B cell (primary cell): ENCODE measurements at regions not wholly inside any gene's neighbourhood (a gene's known extent, or its start where the extent isn't known, plus 50 kb on each side); places are given as distances from the start of the nearest gene placed in this dataset.

ENCODE experiments used
- ATAC-seq: fragments of 200-7000 bp; cut with Tn5 transposase; one replicate; pipeline ENCODE4 v1.10.0; 2021; ENCODE audit warnings: low read depth, mild to moderate bottlenecking, moderate number of reproducible peaks, moderate library complexity
- CTCF ChIA-PET: fragments of 350-600 bp; sonication (Branson Sonifier 250); formaldehyde crosslinking; loops from one replicate; lab custom pipeline; 2021; ENCODE audit warnings: antibody characterized with exemption, inconsistent platforms; lab: Charles Lee
- POLR2A ChIA-PET: fragments of 350-600 bp; sonication (Branson Sonifier 250); formaldehyde crosslinking; loops from one replicate; lab custom pipeline; 2021; ENCODE audit warnings: antibody characterized with exemption; lab: Charles Lee
- DNase-seq: peaks from one replicate; pipeline ENCODE4 v3.0.0; 2013
- H2AFZ ChIP-seq: 2 replicates; pipeline ENCODE4 v1.6.1; 2012; ENCODE audit warnings: mild to moderate bottlenecking, low read depth, low read length; ENCODE audit not compliant: insufficient read depth, poor library complexity, severe bottlenecking
- H3K27ac ChIP-seq, 2 donors: 1 replicate in 1 of 2; 2 replicates in 1 of 2; pipeline ENCODE4 v1.5.1; 2012 to 2013; ENCODE audit warnings: low read length in 2 of 2, mild to moderate bottlenecking in 2 of 2, moderate library complexity in 1 of 2
- H3K27me3 ChIP-seq, 4 experiments: fragments of 200-600 bp in 1 of 4; sonication (generic) in 1 of 4; replicated peaks in 1 of 4; 1 replicate in 2 of 4; 2 replicates in 2 of 4; pipeline versions ENCODE4 v1.6.1 to v1.7.0; 2013 to 2016; ENCODE audit warnings: low read length in 3 of 4, mild to moderate bottlenecking in 2 of 4, mixed read lengths in 1 of 4, moderate library complexity in 1 of 4; ENCODE audit not compliant: insufficient read depth in 4 of 4, control insufficient read depth in 3 of 4; ENCODE audit errors: control extremely low read depth in 1 of 4
- H3K36me3 ChIP-seq, 2 experiments: replicated peaks in 1 of 2; 1 replicate in 1 of 2; 2 replicates in 1 of 2; pipeline versions ENCODE4 v1.6.1 to v1.7.1; 2013; ENCODE audit warnings: low read length in 1 of 2; ENCODE audit not compliant: insufficient read depth in 2 of 2, control insufficient read depth in 1 of 2; ENCODE audit errors: control extremely low read depth in 1 of 2, extremely low read depth in 1 of 2
- H3K4me1 ChIP-seq, 2 donors: fragments of 200-600 bp in 1 of 2; sonication (generic) in 1 of 2; 1 replicate in 1 of 2; 2 replicates in 1 of 2; pipeline versions ENCODE4 v1.5.1 to v1.6.1; 2013 to 2017; ENCODE audit warnings: low read length in 2 of 2; ENCODE audit not compliant: control insufficient read depth in 2 of 2, insufficient read depth in 2 of 2
- H3K4me2 ChIP-seq: replicated peaks from 2 replicates; pipeline ENCODE3; 2012; ENCODE audit warnings: mild to moderate bottlenecking, low read depth, low read length; ENCODE audit not compliant: poor library complexity, severe bottlenecking
- H3K4me3 ChIP-seq, 5 experiments: fragments of 200-600 bp in 1 of 5; sonication (generic) in 1 of 5; 1 replicate in 3 of 5; 2 replicates in 2 of 5; pipeline versions ENCODE4 v1.5.1 to v1.7.0; 2011 to 2016; ENCODE audit warnings: low read length in 4 of 5, mild to moderate bottlenecking in 4 of 5, low read depth in 2 of 5, control low read depth in 1 of 5, moderate library complexity in 1 of 5; ENCODE audit not compliant: insufficient read depth in 1 of 5; ENCODE audit errors: control extremely low read depth in 1 of 5, extremely low read depth in 1 of 5
- H3K79me2 ChIP-seq: fragments of 200-600 bp; sonication (generic); one replicate; pipeline ENCODE4 v1.6.0; 2016; ENCODE audit warnings: low read length; ENCODE audit not compliant: control insufficient read depth, insufficient read depth
- H3K9ac ChIP-seq: fragments of 200-600 bp; sonication (generic); 2 replicates; pipeline ENCODE4 v1.6.1; 2017; ENCODE audit warnings: mild to moderate bottlenecking, low read length, moderate library complexity
- H3K9me3 ChIP-seq, 3 donors: one replicate each; pipeline versions ENCODE4 v1.6.1 to v1.7.1; 2013; ENCODE audit warnings: low read length in 2 of 3; ENCODE audit not compliant: control insufficient read depth in 2 of 3, insufficient read depth in 1 of 3; ENCODE audit errors: control extremely low read depth in 1 of 3
- H4K20me1 ChIP-seq: 2 replicates; pipeline ENCODE4 v1.6.0; 2012; ENCODE audit warnings: mild to moderate bottlenecking, low read length; ENCODE audit not compliant: insufficient read depth, control insufficient read depth, poor library complexity, severe bottlenecking
- H3K27ac Mint-ChIP-seq: one replicate; pipeline ENCODE4 v1.8.0; 2021; ENCODE audit warnings: mixed read lengths
- H3K27me3 Mint-ChIP-seq: one replicate; pipeline ENCODE4 v1.8.0; 2021; ENCODE audit warnings: mixed read lengths
- H3K4me1 Mint-ChIP-seq: one replicate; pipeline ENCODE4 v1.8.0; 2021; ENCODE audit warnings: mixed read lengths
- H3K4me3 Mint-ChIP-seq: one replicate; pipeline ENCODE4 v1.8.0; 2021; ENCODE audit warnings: mixed read lengths
- H3K9me3 Mint-ChIP-seq: one replicate; pipeline ENCODE4 v1.8.0; 2022; ENCODE audit warnings: mixed read lengths; ENCODE audit not compliant: insufficient read depth
- EZH2 ChIP-seq: IDR thresholded peaks from 2 replicates; pipeline ENCODE4 v1.6.1; 2012; ENCODE audit warnings: borderline replicate concordance, low read depth, mild to moderate bottlenecking, moderate library complexity, low read length; ENCODE audit not compliant: insufficient read depth, poor library complexity, severe bottlenecking
- WGBS: methylation state at CpG from one replicate; pipeline ENCODE4 v1.1.5; 2013; ENCODE audit warnings: missing lambda C conversion rate; ENCODE audit not compliant: insufficient coverage; 5-methylcytosine and 5-hydroxymethylcytosine counted together
- intact Hi-C: fragments of 100-400 bp; cut with micrococcal nuclease; formaldehyde crosslinking; loops from one replicate; pipeline ENCODE4 v1.10.0; 2022
- TF ChIP-seq, protein P1 (sequence below): fragments of 200-600 bp; IDR thresholded peaks from one replicate; pipeline ENCODE4 v1.8.0; 2022; ENCODE audit warnings: antibody characterized with exemption, mild to moderate bottlenecking

DNA sequence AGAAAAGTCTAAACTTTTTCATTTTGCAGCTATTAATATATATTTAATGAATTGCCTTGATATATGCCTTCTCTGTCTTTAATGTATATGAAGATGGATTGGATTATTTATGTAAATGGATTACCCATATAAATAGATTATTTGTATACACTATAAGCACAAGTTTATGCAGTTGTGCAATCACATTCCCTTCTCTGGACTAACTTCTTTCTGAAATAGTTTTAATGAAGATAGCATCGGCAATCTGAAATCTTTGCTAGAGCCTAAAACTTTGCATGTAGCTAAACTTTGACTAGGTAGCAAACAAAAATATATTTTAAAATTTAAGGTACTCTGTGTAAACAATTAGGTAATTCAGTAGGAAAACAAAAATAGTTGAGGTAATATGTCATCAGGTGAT is 127.8 kb downstream of the PCDH7 start:
- H3K27me3 Mint-ChIP-seq = no peaks in the 10 kb centered on the region
- H3K4me1 Mint-ChIP-seq = no peaks in the 10 kb centered on the region
- H3K27ac ChIP-seq = no peak overlapping the region
- no peaks in the 10 kb centered on the region for H3K79me2 ChIP-seq
- no peak overlapping the region for H3K27ac Mint-ChIP-seq
- H4K20me1 ChIP-seq = no peaks in the 10 kb centered on the region
- no peaks in the 10 kb centered on the region for H3K27me3 ChIP-seq
- ATAC-seq = no peak
- no peak for DNase-seq
- H3K9ac ChIP-seq = no peak overlapping the region
- ChIA-PET POLR2A (no interaction called here), CTCF (no interaction called here)
- TF ChIP-seq, protein P1, sequence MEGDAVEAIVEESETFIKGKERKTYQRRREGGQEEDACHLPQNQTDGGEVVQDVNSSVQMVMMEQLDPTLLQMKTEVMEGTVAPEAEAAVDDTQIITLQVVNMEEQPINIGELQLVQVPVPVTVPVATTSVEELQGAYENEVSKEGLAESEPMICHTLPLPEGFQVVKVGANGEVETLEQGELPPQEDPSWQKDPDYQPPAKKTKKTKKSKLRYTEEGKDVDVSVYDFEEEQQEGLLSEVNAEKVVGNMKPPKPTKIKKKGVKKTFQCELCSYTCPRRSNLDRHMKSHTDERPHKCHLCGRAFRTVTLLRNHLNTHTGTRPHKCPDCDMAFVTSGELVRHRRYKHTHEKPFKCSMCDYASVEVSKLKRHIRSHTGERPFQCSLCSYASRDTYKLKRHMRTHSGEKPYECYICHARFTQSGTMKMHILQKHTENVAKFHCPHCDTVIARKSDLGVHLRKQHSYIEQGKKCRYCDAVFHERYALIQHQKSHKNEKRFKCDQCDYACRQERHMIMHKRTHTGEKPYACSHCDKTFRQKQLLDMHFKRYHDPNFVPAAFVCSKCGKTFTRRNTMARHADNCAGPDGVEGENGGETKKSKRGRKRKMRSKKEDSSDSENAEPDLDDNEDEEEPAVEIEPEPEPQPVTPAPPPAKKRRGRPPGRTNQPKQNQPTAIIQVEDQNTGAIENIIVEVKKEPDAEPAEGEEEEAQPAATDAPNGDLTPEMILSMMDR = no peak
- TF ChIP-seq EZH2 = no peak
- no CpG with 5 or more reads among the region's 1 CpG for WGBS
- H3K4me2 ChIP-seq = no peak overlapping the region
- H3K4me3 Mint-ChIP-seq = no peak overlapping the region
- no peaks in the 10 kb centered on the region for H3K36me3 ChIP-seq
- no peak overlapping the region for H2AFZ ChIP-seq
- no peaks in the 10 kb centered on the region for H3K4me1 ChIP-seq
- H3K9me3 ChIP-seq = no peaks in the 10 kb centered on the region
- intact Hi-C loops = no loop called here
- H3K9me3 Mint-ChIP-seq = peaks cover 2% of the 10 kb centered on the region
- no peak overlapping the region for H3K4me3 ChIP-seq

- H3K4me3 ChIP-seq = no peak overlapping the region
- no peaks in the 10 kb centered on the region for H3K9me3 ChIP-seq
- CTCF ChIA-PET = no interaction called here
- POLR2A ChIA-PET = no interaction called here
- no peak overlapping the region for H3K27ac ChIP-seq
- no peaks in the 10 kb centered on the region for H3K36me3 ChIP-seq
- H3K4me2 ChIP-seq = no peak overlapping the region
- TF ChIP-seq, protein P1 = no peak
- TF ChIP-seq EZH2 = no peak
- Mint-ChIP-seq H3K27ac (no peak overlapping the region), H3K4me1 (no peaks in the 10 kb centered on the region), H3K9me3 (peaks cover 2% of the 10 kb centered on the region), H3K4me3 (no peak overlapping the region), H3K27me3 (no peaks in the 10 kb centered on the region)
- H3K9ac ChIP-seq = no peak overlapping the region
- H2AFZ ChIP-seq = no peak overlapping the region
- H4K20me1 ChIP-seq = no peaks in the 10 kb centered on the region
- intact Hi-C loops = no loop called here
- ATAC-seq (no peak), DNase-seq (no peak)
- no peaks in the 10 kb centered on the region for H3K27me3 ChIP-seq
- H3K4me1 ChIP-seq = no peaks in the 10 kb centered on the region
- no peaks in the 10 kb centered on the region for H3K79me2 ChIP-seq
- WGBS = 80% methylated on average over 1 of the region's 3 CpGs
Measured at GRCh38 chr4:30854531-30854930, 134.4 kb downstream of the PCDH7 start.
